Cerebellar cortex (tissue), 1 donor: ENCODE measurements at regions not wholly inside any gene's neighbourhood (a gene's known extent, or its start where the extent isn't known, plus 50 kb on each side); places are given as distances from the start of the nearest gene placed in this dataset.

Source experiments
- DNase-seq: peaks from one replicate; pipeline ENCODE4 v3.0.0-alpha.2; 2015; ENCODE audit warnings: low spot score

DNA sequence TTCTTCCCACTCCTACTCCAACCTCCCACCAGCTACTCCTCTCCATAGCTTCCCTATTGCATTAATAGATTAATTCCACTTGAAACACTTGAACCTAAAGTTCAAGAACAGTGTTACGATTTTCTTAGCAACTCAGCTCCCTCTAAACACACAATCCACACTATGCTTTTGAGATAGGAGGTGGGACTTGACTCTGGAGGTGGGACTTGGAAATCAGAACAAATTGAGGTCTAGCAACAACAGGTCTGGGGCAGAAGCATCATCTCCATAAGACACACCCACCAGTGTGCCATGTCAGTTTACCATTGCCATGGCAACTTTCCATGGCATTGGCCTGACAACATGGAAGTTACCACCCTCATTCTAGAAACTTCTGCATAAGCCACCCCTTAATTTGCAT, 336.5 kb upstream of the ALCAM start:
- DNase-seq, result no peak

- DNase-seq, result no peak
Observed at GRCh38 chr3:105032541-105032940, 334.2 kb upstream of the ALCAM start.

- no peak for DNase-seq
Observed at GRCh38 chr3:105033081-105033480, 333.6 kb upstream of the ALCAM start.

GRCh38 chr3:105039004-105039403, 327.7 kb upstream of the ALCAM start:
- no peak for DNase-seq

DNA sequence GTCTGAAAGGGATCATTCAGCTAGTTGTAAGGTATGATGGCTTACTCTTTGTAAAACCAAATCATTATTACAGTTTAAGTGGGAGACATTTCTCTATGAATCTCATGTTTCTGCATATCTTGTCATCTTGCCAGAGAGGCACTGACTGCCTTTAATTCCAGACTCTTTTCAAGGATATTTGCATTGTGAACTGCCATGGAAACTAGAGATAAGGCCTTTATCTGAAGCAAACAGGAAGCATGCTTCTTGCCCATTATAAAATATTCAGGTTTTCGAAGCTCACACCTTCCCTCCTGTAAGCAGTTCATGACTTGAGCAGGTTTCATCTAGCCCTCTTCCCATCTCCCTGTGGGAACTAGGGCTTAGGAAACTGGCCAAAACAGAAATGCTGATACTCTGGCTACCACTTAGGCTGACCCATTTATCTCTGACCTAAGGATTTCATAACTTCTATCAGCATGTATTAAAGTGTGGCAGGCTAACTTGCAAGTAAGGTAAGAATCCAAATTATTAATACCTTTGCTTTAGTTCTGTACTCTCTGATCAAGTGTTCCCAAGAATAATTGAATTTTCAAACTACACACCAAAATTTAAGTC, 326.6 kb upstream of the ALCAM start:
- DNase-seq, result no peak

DNA sequence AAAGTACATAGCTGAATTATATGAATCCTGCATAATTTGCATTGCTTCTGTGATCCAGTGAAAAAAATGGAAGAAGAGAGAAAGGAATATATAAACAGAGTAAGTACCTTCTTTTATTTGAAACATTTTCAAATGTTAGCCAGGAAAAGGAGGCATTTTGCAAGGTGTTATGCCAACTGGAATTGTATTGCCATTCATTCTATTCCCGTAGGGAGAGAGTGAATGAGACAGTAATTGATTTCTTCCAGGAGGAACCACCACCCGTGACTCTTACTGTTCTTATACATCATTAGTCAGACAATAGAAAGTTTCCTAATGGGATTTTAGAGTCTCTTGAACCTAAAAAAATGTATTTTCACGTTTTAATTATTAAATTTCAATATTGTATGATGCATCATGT, 324.1 kb upstream of the ALCAM start:
- no peak for DNase-seq

GRCh38 chr3:105051111-105051510, 315.6 kb upstream of the ALCAM start:
- no peak for DNase-seq

DNA sequence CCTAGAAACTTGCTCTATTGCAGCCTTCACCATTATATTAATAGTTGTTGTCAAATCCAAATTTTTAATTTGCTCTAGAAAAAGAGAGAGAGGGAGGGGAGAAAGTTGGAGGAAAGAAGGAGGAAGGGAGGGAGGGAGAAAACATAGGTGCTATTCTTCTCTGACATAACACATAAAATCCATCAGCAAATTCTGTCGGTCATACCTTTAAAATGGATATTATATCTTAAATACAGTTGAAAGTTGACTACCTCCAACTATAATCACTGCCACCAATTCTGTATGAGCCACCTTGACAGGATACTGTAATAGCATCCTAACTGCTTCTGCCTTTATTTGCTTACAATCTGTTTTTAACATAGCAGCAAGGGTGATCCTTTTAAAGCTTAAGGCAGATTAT, 314.7 kb upstream of the ALCAM start:
- no peak for DNase-seq

- no peak for DNase-seq
Observed at GRCh38 chr3:105062853-105063252, 303.9 kb upstream of the ALCAM start.

DNA sequence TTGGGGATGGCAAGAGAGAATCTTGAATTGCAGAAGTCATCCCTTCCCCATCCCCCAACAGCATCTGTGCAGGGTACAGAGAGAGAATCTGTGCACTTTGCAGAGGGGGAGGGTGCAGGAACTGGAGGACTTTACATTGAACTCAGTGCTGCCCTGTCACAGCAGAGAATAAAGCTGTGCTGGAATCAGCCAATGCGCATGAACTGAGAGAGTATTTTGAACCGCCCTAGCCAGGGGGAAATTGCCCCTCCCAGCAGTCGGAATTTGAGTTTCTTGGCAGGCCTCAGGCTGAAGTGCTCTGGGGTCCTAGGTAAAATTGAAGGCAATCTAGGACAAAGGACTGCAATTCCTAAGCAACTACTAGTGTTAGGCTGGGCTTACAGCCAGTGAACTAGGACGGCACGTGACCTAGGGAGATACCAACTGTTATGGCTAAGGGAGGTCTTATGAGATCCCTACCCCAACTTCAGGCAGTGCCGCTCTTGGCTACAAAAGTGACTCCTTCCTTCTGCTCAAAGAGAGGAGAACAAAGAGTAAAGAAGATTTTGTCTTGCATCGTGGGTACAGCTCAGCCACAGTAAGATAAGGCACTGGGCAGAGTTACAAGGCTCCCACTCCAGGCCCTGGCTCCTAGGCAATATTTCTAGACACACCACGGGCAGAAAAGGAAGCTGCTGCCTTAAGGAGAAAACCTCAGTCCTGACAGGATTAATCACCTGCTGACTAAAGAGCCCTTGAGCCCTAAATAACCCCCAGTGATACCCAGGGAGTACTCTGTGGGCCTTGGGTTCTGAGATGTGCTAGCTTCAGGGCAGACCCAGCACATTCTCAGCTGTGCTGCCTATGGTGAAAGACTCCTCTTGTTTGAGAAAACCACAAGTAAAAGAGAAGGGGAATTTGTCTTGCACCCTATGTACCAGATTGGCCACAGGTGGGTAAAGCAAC, 300.5 kb upstream of the ALCAM start:
- no peak for DNase-seq

GRCh38 chr3:105067361-105067760, 299.3 kb upstream of the ALCAM start:
- no peak for DNase-seq

GRCh38 chr3:105077060-105077822, 289.5 kb upstream of the ALCAM start:
- DNase-seq, result no peak

- no peak for DNase-seq
Observed at GRCh38 chr3:105083945-105084344, 282.8 kb upstream of the ALCAM start.

- no peak for DNase-seq
Observed at GRCh38 chr3:105085506-105085905, 281.2 kb upstream of the ALCAM start.

DNA sequence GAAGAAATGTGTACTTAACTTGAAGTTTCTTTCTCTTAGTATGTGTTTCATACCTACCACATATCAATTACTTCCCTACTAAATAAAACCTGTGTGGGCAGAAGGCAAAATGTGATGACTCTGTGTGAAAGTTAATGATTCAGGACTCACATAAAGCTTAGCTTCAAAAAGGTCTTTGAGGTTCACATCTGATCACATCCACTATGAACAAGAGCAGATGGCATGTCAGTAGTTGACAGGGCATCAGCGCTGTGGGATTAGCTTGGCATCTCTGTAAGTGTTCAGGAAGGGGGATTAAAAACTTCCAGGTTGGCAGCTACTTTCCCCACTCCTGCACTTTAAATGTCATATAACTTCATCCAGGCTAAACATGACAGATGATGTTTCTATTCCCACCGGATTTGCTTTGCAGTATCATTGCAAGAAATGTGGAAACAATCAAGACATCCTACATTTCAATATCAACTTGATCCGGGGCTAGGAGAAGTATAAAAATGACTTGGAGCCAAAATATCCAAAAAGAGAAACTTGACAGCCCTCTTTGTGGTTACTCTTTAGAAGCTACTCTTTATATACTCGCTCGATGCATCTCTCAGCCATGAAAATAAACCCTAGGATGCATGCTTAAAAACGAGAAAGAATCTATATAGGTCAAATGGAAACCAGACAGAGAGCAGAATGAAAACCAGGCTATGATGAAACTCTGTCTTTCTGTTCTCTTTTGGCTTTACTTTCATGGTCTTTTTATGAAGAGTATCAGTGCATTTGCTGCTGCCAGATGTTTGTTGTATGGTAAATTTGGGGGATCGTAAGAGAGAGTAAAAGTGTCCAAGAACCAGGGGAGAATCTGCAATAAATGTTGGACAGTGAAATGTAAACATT, 273.1 kb upstream of the ALCAM start:
- DNase-seq, result no peak

DNA sequence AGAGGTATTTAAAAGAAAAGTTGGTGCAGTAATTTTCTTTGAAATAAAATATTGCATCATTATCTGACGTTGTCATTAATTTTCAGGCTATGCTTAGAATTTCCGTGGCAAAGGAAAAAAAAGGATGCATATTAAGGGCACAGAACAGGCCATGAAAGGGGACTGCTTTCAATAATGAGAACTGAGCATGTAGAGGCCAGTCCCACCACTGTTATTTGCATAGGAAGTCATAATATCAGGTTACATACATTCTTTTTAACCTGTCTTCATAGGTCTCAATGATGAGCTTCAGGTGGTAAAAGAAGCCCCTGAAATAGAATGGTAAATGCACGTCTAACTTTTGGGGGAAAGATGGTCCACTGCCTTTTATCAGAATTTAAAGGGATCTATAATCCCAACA, 272.1 kb upstream of the ALCAM start:
- no peak for DNase-seq

- DNase-seq, result no peak
Observed at GRCh38 chr3:105096071-105096470, 270.6 kb upstream of the ALCAM start.

- DNase-seq, result no peak
Observed at GRCh38 chr3:105101603-105102002, 265.1 kb upstream of the ALCAM start.

DNA sequence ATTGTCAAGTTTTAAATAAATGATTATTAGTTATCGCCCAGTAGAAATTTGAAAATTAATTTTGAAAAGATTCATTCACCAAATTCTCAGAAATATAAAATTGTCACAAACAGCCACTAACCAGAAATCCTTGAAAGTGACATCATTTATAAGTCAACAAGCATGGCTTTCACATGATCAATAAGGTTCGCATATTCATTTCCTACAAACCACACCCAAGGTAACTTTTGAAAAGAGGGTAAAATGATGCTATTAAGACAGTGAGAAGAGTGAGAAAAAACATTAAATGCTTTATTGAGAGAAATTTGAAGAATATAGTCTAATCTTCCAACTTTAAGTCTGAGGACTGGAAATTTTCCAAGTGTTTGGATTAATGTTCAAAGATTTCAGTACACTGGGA, 263.6 kb upstream of the ALCAM start:
- DNase-seq, result no peak

DNA sequence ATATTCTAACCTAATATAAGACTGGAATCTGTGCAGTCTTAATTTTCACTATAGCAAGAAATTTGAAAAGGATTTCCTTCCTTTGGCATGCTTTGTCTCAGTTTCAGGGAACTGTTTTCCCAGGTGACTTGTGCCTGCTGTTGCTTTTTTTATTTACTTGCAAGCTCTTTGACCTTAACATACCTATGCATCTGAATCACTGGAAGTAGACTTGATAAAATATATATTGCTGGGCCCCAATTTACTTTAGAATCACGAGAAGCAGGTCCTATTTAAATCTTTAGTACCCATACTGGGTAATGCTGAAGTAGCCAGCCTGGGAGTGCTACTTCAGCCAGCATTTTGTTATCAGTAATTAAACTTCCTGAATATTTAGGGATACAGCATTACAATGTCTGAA, 257.9 kb upstream of the ALCAM start:
- DNase-seq, result no peak

GRCh38 chr3:105118905-105119304, 247.8 kb upstream of the ALCAM start:
- no peak for DNase-seq

GRCh38 chr3:105119801-105120340, 246.8 kb upstream of the ALCAM start:
- no peak for DNase-seq
